Thymus (tissue), 11 donors: ENCODE measurements at regions not wholly inside any gene's neighbourhood (a gene's known extent, or its start where the extent isn't known, plus 50 kb on each side); places are given as distances from the start of the nearest gene placed in this dataset.
A peak's percentile ranks its signal among the peaks of the same experiment; 100 is the strongest.
"Not testable (repeated sequence)": the region's sequence is repeated elsewhere in the genome, so short reads cannot be mapped to it uniquely, and the experiment has no call there.

Experiments used
- DNase-seq, 9 donors: peaks; one replicate each; pipeline ENCODE4 v3.0.0-alpha.2; 2013; ENCODE audit warnings: low spot score in 9 of 9, low read depth in 6 of 9, missing footprints in 1 of 9
- H3K27ac ChIP-seq, 2 donors: one replicate each; pipeline ENCODE4 v1.5.1; 2013; ENCODE audit warnings: control low read depth in 1 of 2, low read depth in 1 of 2, low read length in 1 of 2, mild to moderate bottlenecking in 1 of 2, moderate library complexity in 1 of 2
- H3K27me3 ChIP-seq, 2 donors: one replicate each; pipeline ENCODE4 v1.5.1; 2013; ENCODE audit warnings: low read length in 1 of 2; ENCODE audit not compliant: control insufficient read depth in 2 of 2, insufficient read depth in 1 of 2
- H3K36me3 ChIP-seq, 2 donors: one replicate each; pipeline ENCODE4 v1.5.1; 2013; ENCODE audit warnings: low read length in 1 of 2, mild to moderate bottlenecking in 1 of 2, moderate library complexity in 1 of 2; ENCODE audit not compliant: control insufficient read depth in 2 of 2, insufficient read depth in 2 of 2
- H3K4me1 ChIP-seq, 2 donors: one replicate each; pipeline ENCODE4 v1.5.1; 2013; ENCODE audit warnings: low read length in 2 of 2; ENCODE audit not compliant: control insufficient read depth in 2 of 2, insufficient read depth in 2 of 2
- H3K4me3 ChIP-seq, 2 donors: one replicate each; pipeline ENCODE4 v1.5.1; 2013; ENCODE audit warnings: low read length in 2 of 2, control low read depth in 1 of 2, mild to moderate bottlenecking in 1 of 2
- H3K9me3 ChIP-seq, 2 donors: one replicate each; pipeline ENCODE4 v1.5.1; 2013; ENCODE audit warnings: low read length in 1 of 2, mild to moderate bottlenecking in 1 of 2; ENCODE audit not compliant: control insufficient read depth in 2 of 2, insufficient read depth in 1 of 2
- WGBS: extraction: QIAGEN DNeasy Blood & Tissue Kit; methylation state at CpG from one replicate; pipeline ENCODE4 v1.1.7; 2013; 5-methylcytosine and 5-hydroxymethylcytosine counted together
- donor health status: healthy.

- H3K9me3 ChIP-seq, result no peaks in the 10 kb centered on the region
- no peak overlapping the region for H3K4me3 ChIP-seq
- no peak for DNase-seq
- 90% methylated on average over 31 of the region's 32 CpGs for WGBS
- H3K4me1 ChIP-seq, result no peaks in the 10 kb centered on the region
- no peaks in the 10 kb centered on the region for H3K27me3 ChIP-seq
- H3K27ac ChIP-seq, result peak overlapping the region in 1 of 2 donors; percentile 30
- H3K36me3 ChIP-seq, result no peaks in the 10 kb centered on the region
Observed at GRCh38 chr18:76610933-76611749, 116.1 kb upstream of the ZNF516 start.

GRCh38 chr18:76610012-76610411 lies 115.0 kb upstream of the ZNF516 start:
- no peak for DNase-seq
- no peak overlapping the region for H3K27ac ChIP-seq
- 84% methylated on average over 4 of the region's 4 CpGs for WGBS
- H3K36me3 ChIP-seq, result no peaks in the 10 kb centered on the region
- no peaks in the 10 kb centered on the region for H3K9me3 ChIP-seq
- no peaks in the 10 kb centered on the region for H3K4me1 ChIP-seq
- no peaks in the 10 kb centered on the region for H3K27me3 ChIP-seq
- H3K4me3 ChIP-seq, result no peak overlapping the region

GRCh38 chr18:76605341-76605929 lies 110.4 kb upstream of the ZNF516 start:
- Histone ChIP-seq H3K27ac (no peak overlapping the region), H3K4me1 (no peaks in the 10 kb centered on the region), H3K36me3 (no peaks in the 10 kb centered on the region), H3K9me3 (no peaks in the 10 kb centered on the region), H3K27me3 (no peaks in the 10 kb centered on the region), H3K4me3 (no peak overlapping the region)
- no peak for DNase-seq
- WGBS, result 67% methylated on average over 5 of the region's 5 CpGs

GRCh38 chr18:76604935-76605240 lies 109.8 kb upstream of the ZNF516 start:
- 73% methylated on average over 3 of the region's 3 CpGs for WGBS

GRCh38 chr18:76604108-76604934 lies 109.3 kb upstream of the ZNF516 start:
- no peaks in the 10 kb centered on the region for H3K36me3 ChIP-seq
- WGBS, result 91% methylated on average over 14 of the region's 14 CpGs
- no peaks in the 10 kb centered on the region for H3K27me3 ChIP-seq

More at GRCh38 chr18:76604935-76605240, 109.8 kb upstream of the ZNF516 start:
- H3K36me3 ChIP-seq, result no peaks in the 10 kb centered on the region
- no peak for DNase-seq
- H3K4me1 ChIP-seq, result no peaks in the 10 kb centered on the region
- H3K27ac ChIP-seq, result no peak overlapping the region
- H3K9me3 ChIP-seq, result no peaks in the 10 kb centered on the region
- H3K27me3 ChIP-seq, result no peaks in the 10 kb centered on the region
- H3K4me3 ChIP-seq, result no peak overlapping the region

GRCh38 chr18:76602191-76602590 lies 107.1 kb upstream of the ZNF516 start:
- H3K27me3 ChIP-seq, result no peaks in the 10 kb centered on the region
- H3K36me3 ChIP-seq, result no peaks in the 10 kb centered on the region
- no peak overlapping the region for H3K4me3 ChIP-seq
- H3K27ac ChIP-seq, result no peak overlapping the region
- no peaks in the 10 kb centered on the region for H3K9me3 ChIP-seq
- H3K4me1 ChIP-seq, result no peaks in the 10 kb centered on the region
- no peak for DNase-seq
- WGBS, result 94% methylated on average over 5 of the region's 5 CpGs

More at GRCh38 chr18:76604108-76604934, 109.3 kb upstream of the ZNF516 start:
- H3K9me3 ChIP-seq, result no peaks in the 10 kb centered on the region
- no peaks in the 10 kb centered on the region for H3K4me1 ChIP-seq
- no peak overlapping the region for H3K4me3 ChIP-seq
- no peak overlapping the region for H3K27ac ChIP-seq
- DNase-seq, result no peak

GRCh38 chr18:76600076-76600475 lies 105.0 kb upstream of the ZNF516 start:
- H3K36me3 ChIP-seq, H3K27me3 ChIP-seq, H3K4me1 ChIP-seq, DNase-seq, H3K9me3 ChIP-seq, H3K27ac ChIP-seq, H3K4me3 ChIP-seq: not testable (repeated sequence)
- 97% methylated on average over 28 of the region's 28 CpGs for WGBS

GRCh38 chr18:76594966-76595365 lies 99.9 kb upstream of the ZNF516 start:
- WGBS, result 96% methylated on average over 3 of the region's 3 CpGs
- no peaks in the 10 kb centered on the region for H3K4me1 ChIP-seq
- no peak overlapping the region for H3K27ac ChIP-seq
- no peak for DNase-seq
- H3K4me3 ChIP-seq, result no peak overlapping the region
- H3K27me3 ChIP-seq, result peaks cover 0 to 5% of the 10 kb centered on the region in 2 donors
- no peaks in the 10 kb centered on the region for H3K36me3 ChIP-seq
- H3K9me3 ChIP-seq, result no peaks in the 10 kb centered on the region

GRCh38 chr18:76593843-76594242 lies 98.8 kb upstream of the ZNF516 start:
- no peaks in the 10 kb centered on the region for H3K9me3 ChIP-seq
- H3K36me3 ChIP-seq, result no peaks in the 10 kb centered on the region
- H3K27me3 ChIP-seq, result peaks cover 0 to 6% of the 10 kb centered on the region in 2 donors
- H3K27ac ChIP-seq, result no peak overlapping the region
- peaks cover 0 to 1% of the 10 kb centered on the region in 2 donors for H3K4me1 ChIP-seq
- DNase-seq, result no peak
- no peak overlapping the region for H3K4me3 ChIP-seq
- 83% methylated on average over 2 of the region's 2 CpGs for WGBS
